GM12874 (cell line): ENCODE measurements at regions not wholly inside any gene's neighbourhood (a gene's known extent, or its start where the extent isn't known, plus 50 kb on each side); places are given as distances from the start of the nearest gene placed in this dataset.

Experiments
- TF ChIP-seq, protein P1 (sequence below): IDR thresholded peaks from 2 replicates; pipeline ENCODE4 v1.5.1; 2011; ENCODE audit warnings: low read depth, mild to moderate bottlenecking, control low read depth, low read length, moderate library complexity; ENCODE audit not compliant: insufficient read depth

DNA sequence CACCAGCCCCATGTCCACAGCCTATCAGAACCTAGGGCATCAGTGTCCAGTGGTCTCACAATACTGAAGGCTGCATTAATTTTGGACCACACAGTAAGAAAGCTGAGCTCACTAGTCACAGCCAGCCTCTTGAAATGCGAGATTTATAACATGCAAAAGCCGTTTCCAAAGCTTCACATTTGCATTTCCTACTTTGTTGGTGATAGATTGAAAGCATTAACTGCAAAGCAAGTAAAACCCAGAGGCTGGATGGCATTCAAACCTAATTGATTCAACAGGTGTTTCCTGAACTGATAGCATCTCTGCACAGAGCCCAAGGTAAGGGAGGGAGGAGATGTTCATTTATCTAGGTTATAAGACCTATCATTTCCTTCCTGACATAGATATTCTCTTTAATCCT, 410.1 kb downstream of the OMA1 start:
- TF ChIP-seq, protein P1, sequence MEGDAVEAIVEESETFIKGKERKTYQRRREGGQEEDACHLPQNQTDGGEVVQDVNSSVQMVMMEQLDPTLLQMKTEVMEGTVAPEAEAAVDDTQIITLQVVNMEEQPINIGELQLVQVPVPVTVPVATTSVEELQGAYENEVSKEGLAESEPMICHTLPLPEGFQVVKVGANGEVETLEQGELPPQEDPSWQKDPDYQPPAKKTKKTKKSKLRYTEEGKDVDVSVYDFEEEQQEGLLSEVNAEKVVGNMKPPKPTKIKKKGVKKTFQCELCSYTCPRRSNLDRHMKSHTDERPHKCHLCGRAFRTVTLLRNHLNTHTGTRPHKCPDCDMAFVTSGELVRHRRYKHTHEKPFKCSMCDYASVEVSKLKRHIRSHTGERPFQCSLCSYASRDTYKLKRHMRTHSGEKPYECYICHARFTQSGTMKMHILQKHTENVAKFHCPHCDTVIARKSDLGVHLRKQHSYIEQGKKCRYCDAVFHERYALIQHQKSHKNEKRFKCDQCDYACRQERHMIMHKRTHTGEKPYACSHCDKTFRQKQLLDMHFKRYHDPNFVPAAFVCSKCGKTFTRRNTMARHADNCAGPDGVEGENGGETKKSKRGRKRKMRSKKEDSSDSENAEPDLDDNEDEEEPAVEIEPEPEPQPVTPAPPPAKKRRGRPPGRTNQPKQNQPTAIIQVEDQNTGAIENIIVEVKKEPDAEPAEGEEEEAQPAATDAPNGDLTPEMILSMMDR = no peak

DNA sequence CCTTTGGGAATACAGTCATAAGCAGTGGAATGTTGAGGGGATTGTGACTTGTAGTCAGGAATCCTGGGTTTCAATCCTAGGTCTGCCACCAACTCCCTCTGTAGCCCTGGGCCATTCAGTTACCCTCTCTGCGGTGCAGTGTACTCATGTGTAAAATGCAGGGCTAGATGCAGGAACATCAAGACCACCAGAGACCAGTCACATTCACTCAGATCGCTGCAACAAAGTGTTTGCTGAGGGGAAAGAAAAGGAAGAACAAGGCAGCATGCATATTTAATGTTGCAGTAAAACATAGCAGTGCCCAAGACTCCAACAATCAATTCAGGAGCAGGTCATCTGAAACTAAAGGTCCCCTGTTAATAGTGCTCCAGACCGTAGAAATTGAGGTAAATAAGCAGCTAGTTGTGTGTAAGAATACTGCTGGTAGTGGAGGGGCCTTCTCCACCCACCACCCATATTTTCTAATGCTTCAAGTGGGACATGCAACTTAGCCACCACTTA, 410.7 kb downstream of the OMA1 start:
- TF ChIP-seq, protein P1 = no peak

DNA sequence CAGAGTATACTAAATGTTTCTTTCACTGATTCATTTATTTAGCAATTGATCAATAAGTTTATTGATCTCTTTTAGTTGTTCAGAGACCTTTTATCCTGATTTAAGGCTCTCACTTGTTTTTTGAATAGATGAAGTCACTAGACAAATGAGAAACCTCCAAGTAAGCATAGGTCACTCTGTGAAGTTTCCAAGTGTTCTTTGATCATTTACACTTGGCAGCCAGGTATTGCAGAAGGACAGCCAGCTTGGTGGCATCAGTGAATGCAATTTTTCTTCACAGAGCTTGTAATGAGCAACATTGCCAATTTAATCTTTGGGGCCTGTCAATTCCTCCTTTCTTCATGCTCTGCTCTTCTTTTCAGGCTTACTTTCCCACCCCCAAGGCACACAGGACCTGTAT, 413.0 kb downstream of the OMA1 start:
- TF ChIP-seq, protein P1 = no peak

DNA sequence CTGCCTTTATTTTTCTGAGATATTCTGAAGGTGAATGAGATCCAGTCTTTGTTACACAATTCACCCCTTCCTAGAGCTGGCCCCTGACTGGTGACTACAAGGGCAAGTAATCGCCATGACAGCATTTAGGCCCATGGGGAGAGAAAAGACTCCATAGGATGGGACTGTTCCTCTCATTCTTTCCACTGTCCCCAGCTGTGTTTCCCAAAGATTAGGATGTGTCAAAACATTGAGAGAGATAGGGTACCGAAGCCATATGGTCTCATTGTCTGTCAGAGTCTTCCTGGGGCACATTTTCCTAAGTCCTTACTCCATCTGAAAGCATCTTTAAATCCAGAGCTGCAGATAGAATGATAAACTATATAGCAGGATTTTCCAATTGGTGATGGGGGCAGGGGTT, 423.5 kb downstream of the OMA1 start:
- TF ChIP-seq, protein P1 = no peak

DNA sequence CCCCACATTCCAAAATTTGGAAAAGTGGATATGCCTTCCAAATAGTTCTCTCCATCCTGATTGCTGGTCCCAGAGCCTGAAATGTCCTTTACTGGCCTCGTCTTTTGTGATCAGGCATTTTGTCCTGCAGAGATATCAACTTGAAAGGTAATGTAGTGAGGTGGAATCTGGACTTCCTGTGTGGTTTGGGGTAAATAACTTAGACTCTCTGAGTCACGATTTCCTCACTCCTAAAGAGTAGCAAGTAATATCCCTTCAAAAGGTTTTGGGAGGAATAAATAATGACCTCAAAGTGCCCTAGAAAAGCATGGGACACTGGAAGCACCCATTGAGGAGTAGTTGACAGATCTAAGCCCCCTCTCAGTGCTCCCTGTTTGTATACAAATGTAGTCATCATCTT, 426.6 kb downstream of the OMA1 start:
- TF ChIP-seq, protein P1 = no peak

DNA sequence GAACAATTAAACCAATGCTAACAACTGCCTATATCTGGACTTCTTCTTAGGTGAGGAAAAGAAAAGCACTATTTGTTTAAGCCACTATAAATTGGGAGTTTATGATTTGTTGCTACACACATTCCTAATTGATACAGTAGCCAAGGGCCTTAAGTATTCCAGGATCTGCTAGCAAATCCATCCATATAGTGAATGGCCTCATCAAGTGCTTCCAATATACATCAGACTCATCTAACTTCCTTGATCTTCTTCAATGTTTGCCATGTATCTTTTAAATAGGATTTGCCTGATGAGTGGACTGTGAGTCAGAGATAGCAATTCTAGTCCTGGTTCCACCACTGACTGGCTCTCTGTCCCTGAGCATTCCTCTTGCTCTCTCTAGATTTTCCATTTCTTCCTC, 430.2 kb downstream of the OMA1 start:
- TF ChIP-seq, protein P1 = no peak

DNA sequence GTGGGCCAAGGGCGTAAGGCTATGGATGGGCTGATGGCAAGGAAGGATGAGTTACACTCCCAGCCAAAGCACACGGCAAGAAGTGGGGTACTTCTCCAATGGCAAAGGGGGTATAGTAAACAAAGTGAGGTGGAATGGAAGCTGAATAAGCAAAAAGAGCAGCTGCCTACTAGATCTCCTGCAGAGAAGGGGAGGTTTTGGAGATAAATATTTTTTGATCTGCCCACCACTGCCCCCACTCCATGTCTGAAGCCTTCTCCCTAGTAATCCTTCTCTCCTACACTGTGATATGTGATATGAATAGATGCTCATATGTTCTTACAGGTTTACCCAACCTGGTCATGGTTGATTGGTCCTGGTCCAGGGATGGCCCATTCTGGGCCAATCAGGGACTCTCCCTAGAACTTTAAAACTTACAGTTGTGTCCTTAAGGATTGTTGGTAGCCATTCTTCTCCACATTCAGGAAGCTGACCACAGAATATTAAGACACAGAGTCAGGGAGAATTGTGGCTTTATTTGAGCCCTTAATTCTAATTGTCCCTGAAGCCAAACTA, 436.8 kb downstream of the OMA1 start:
- TF ChIP-seq, protein P1 = no peak

DNA sequence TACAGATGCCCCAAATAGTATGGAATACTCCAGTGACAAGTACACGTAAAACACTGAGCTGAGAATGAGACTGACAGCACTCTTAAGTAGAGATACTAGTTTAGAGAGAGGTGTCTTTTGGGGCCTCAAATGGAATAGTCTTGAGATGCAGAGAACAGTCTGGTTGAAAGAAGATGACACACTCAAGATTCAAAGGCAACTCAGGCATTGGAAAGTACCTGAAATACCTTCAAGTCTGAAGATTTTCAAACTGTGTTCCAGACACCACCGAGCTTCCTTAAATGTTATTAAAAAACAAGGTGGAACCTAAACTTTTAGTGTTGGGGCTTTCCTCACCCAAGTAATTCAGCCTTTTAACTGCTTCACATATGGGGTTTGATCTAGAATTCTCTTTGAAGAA, 437.7 kb downstream of the OMA1 start:
- TF ChIP-seq, protein P1 = no peak
